ENCODE measurements at regions not wholly inside any gene's neighbourhood (a gene's known extent, or its start where the extent isn't known, plus 50 kb on each side); places are given as distances from the start of the nearest gene placed in this dataset.
"Not testable (repeated sequence)": the region's sequence is repeated elsewhere in the genome, so short reads cannot be mapped to it uniquely, and the experiment has no call there.

- not testable (repeated sequence) for DNase-seq (ENCODE audit: low spot score)
Observed at GRCh38 chr10:46749003-46749402, 162.2 kb upstream of the PTPN20 start.

DNA sequence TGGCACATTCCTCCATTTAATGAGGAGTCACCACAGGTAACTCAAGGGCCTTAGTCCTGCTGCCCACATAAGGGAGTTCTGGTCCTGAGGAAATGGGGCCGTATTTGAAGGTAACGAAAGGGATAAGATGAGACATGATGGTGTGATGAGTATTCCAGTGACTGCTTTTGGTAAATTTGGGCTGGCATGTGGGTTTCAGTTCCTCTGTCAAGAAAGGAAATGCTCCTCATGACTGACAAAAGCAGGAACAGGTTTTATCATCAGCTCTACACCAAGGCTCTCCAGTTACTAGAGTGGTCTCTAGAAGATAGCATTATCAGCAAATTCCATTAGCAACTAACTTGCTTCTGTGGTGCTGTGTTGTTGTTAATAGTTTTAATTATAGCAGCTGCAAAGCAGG, 161.8 kb upstream of the PTPN20 start:
- DNase-seq (ENCODE audit: low spot score): not testable (repeated sequence)

- not testable (repeated sequence) for DNase-seq (ENCODE audit: low spot score)
Observed at GRCh38 chr10:46753763-46754162, 157.5 kb upstream of the PTPN20 start.

DNA sequence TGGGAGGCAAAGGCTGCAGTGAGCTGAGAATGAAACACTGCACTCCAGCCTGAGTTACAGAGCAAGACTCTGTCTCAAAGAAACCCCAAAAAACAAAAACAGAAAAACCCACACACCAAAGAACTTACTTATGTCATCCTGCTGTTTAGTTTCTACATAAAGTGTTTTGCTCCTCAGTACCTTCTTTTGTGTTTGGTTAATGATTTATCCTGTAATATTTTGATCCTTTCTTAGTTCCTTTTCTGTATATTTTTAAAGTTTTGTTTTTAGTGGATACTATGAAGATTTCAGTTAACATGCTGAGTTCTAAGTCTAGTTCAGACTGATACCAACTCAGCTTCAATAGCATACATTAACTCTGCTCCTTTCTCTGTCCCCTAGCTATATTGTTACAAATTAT, 149.8 kb upstream of the PTPN20 start:
- DNase-seq (ENCODE audit: low spot score): not testable (repeated sequence)

DNA sequence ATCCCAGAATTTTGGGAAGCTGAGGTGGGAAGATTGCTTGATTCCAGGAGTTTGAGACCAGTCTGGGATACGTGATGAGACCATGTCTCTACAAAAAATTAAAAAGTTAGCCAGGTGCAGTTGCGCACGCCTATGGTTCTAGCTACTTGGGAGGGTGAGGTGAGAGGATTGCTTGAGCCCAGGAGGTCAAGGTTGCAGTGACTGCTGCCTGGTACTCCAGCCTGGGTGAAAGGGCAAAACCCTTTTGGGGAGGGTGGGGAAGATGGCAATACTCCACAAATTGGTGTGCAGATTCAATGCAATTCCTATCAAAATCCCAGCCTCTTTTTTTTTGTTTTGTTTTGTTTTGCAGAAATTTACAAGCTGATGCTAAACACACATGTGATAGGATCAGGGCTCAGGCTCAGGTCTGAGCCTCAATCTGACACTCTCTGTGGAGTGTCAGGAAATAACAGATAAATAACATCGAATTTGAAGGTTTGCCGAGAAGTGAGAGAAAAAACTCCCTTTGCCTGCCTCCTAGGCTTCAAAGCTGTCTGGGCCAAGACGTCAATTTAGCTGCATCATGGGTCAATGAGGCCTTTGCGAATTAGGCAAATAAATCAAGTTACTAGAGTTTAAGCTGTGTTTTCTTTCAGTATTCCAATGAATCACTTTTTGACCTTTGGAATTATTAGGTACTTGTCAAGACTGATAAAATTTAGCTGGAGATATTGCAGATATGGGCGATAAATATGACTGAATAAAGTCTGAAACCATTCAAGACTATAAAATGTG, 142.5 kb upstream of the PTPN20 start:
- DNase-seq (ENCODE audit: low spot score): not testable (repeated sequence)

DNA sequence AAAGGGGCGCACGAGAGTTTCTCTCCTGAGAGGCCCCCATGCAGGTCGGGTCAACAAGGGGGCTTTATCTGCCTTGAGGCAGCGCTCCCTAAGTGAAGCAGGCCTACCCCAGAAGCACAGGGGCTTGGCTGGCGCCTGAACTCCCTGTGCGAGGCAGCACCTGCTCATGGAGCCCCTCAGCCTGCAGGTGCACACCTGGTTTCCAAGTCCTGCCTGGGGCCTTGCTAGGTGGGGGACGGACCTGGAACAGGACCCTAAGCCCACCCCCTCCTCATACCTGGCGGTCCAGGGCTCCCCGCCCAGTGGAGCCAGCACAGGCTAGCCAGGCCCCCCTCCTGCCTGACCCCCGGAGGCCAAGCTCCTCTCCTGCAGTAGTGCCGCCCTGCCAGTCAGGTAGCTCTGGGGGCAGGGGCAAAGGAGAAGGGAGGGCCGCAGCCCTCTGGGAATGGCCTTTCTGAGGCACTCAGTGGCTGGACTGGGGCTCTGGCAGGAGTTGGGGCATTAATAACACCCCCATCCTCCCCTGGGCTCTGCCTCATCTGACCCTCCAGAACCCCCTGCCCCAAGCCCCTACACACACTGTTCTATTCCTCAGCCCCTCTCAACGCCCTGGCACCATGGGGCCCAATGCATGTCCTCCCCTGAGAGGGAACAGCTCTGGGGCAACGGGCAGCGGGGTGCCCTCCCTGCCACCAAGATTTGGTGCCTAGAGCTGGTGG, 137.9 kb upstream of the PTPN20 start:
- not testable (repeated sequence) for DNase-seq (ENCODE audit: low spot score)

GRCh38 chr10:46773897-46774236, 137.4 kb upstream of the PTPN20 start:
- DNase-seq (ENCODE audit: low spot score): not testable (repeated sequence)

DNA sequence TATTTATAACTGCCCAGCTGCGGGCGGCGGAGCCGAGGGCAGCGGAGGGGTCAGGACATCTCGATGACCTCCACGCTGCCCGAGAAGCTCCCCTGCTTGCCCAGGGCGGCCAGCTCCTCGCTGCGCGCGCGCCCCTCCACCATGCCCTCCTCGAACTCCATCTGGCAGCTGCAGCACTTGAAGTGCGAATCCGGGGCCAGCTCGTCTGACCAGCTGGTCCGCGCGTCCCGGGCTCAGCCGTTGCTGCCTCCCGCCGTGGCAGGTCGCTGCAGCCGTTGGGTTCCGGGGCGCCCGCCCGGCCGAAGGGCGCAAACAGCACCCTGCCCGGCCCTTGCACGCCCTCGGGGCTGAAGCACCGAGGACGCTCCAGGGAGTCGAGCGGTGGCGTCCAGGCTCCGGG, 136.9 kb upstream of the PTPN20 start:
- not testable (repeated sequence) for DNase-seq (ENCODE audit: low spot score)

DNA sequence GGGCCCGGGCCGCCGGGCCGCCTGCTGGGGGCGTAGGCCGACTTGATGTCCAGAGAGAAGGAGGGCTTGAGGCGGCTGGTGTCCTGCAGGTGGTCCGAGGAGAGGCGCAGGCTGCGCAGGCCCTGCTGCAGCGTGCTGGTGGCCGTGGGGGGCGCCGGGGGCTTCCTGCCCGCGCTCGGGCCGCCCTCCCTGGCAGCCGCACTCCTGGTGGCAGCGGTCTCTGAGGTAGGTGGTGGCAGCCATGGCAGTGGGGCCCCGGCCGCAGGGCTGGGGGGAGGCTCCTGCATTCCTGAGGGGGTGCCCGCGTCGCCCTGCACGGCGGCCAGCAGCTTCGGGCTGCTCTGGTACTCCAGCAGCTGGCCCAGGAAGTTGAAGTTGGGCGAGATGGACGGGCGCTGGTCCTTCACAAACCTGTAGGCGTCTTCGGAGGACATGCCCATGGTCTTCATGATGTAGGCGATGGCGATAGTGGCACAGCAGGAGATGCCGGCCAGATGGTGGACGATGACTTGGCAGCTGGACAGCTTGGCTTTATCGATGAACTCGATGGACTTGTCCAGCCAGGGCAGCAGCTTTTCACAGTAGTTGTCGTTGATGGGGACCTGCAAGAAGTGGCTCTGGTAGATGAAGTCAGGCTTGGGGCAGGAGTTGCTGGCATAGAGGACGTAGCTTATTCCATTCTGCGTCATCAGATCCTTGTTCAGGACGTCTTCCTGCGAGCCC, 136.1 kb upstream of the PTPN20 start:
- DNase-seq (ENCODE audit: low spot score): not testable (repeated sequence)

- DNase-seq (ENCODE audit: low spot score): not testable (repeated sequence)
Observed at GRCh38 chr10:46775668-46776059, 135.6 kb upstream of the PTPN20 start.

DNA sequence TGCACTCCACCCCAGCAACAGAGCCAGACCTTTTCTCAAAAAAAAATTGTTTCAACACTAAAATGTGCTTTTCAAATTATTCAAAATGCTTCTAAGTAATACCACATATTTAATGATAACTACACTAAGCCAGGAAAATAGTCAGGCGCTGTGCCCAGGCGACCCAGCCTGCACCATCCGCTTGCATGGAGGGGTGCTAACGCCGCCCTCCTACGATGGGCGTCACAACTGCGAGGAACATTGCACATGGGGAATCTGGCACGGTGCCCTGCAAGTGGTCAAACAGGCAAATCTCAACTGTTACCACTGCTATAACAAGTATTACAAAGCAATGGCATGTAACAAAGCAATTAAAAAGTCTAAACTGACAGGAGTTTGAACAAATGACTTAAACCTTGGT, 131.7 kb upstream of the PTPN20 start:
- not testable (repeated sequence) for DNase-seq (ENCODE audit: low spot score)

GRCh38 chr10:46780164-46780563, 131.1 kb upstream of the PTPN20 start:
- DNase-seq (ENCODE audit: low spot score): not testable (repeated sequence)

- DNase-seq (ENCODE audit: low spot score): not testable (repeated sequence)
Observed at GRCh38 chr10:46781001-46781400, 130.2 kb upstream of the PTPN20 start.

DNA sequence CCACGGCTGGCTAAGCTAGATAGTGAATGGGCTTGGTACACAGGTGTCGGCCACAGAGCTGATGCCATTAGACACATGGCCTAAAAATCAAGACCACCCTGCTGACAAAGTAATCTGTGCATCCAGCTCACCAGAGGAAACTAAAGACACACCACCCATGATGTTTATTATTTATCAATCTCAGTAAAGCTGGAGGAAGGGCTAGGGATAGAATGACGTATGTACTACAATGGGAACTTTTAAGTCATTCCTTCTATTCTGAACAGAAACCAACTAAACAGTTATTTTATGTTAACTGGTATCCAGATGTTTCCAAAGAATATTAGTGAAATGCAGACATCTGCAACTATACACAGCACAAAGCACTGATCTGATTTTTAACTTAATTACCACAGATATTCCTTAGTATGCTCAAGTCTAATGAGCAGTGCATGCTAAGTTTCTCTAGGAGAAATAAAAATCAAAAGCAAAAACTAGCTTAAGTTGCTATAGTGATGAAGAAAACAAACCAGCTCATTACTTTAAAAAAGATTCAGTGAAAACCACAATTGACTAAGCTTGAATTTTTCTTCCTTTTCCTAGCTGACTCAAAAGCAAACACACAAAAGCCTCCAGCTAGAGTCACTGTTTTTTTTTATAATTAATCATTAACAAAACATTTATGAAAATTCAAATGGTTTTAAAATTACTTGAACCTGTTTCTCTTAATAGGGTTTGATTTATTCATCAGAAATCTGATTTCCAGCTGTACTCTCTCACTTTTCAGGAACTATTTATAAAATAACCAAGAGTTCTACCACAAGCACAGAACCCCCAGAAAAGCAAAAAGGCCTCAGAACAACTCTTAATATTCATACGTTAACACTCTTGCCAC, 129.0 kb upstream of the PTPN20 start:
- DNase-seq (ENCODE audit: low spot score): peak; percentile 1

GRCh38 chr10:46784665-46785064, 126.6 kb upstream of the PTPN20 start:
- DNase-seq (ENCODE audit: low spot score): not testable (repeated sequence)

GRCh38 chr10:46786125-46786517, 125.1 kb upstream of the PTPN20 start:
- DNase-seq (ENCODE audit: low spot score): not testable (repeated sequence)

DNA sequence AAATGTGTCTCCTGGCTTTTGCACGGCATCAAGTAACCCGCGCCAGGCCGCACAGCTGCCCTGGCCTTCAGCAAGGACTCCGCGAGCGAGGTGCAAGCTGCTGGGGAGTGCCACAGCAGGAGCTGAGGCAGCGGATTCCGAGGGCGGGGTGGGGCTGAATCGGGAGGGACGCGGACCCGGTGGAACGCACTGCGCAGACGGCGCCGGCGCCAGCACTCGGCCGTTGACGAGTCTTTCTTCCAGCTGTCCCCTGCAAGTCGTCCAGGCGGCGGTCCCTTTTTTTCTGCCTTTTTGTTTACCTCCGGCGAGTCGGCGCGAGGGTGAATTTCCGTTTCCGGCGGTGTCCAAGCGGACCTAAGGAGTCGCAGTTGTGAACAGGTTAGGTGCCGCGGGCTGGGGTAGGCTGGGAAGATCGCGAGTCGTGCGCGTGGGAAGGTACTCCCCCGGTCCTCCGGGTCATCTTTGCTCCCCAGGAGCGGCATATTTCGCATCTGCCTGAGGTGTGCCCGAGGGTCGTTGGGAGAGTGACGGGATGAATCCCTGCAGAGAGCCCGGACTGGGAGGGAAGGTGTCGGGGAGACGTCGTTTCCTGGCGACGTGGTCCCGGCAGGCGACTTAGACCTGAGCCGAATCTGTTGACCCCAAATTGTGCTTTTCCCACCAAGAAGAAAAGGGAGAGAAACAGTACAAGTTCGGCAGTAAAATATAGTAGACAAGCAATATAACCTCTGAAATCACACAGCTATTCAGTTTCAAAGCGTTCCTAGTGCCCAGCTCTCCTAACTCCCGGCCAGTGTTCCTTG, 124.5 kb upstream of the PTPN20 start:
- DNase-seq (ENCODE audit: low spot score): peak; percentile 17

DNA sequence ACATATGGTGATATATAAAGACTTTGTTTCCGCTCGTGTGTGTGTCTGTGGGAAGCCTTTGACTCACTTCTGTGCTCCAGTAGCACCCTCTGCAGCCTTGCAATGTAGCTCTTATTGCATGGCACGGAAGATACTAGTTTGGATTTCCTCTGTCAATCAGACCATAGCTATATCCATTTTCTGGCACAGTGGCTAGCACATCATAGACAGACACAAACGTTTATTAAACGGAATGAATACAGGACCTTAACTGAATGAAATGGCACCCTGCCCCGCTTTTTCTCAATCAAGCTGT, 124.0 kb upstream of the PTPN20 start:
- peak; percentile 48 for DNase-seq (ENCODE audit: low spot score)

DNA sequence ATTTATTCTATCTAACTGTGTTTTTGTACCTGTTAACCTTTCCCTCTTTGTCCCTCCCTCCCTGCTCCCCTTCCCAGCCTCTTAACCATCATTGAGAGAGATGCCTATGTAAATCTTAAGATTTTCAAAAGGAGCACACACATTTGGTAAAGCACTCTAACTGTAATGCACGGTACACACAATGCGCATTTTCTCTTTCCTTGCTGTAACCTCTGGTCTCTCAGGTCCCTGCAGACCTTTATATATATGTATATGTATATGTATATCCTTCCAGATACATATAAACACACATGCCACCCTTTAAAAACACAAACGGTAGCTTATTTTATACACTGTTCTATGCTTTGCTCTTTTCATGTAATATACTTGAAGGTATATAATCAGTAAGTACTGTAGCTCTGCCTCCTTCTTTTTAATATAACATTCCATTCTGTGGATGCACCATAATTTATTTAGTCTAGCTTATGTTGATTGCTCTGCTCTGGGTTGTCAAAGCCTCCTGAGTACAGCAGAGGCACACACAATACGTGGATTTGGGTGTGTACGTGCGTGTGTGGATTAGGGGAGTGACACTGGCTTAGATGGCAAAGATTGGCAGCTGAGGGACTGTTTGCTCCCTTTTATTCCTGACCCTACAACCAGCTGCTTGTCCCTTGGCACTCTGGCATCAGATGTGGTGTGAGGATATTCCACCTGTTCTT, 118.4 kb upstream of the PTPN20 start:
- not testable (repeated sequence) for DNase-seq (ENCODE audit: low spot score)

DNA sequence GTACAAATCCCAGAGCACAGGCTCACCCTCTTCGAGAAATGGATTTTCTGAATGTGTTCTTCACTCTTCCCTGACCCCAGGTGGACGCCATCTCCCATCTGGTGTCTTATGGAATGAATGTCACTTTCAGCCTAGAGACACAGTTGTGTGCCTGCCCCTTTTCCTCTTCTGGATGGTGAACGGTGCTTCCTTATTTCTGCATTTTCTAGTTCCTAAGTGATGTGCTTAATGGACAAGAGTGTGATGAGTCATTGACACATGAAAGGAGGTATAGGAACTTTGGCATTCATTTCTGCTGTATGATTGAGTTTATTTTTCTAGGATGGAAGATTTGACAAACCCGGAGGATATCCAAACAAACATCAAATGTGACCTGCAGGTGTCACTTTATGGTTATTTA, 114.9 kb upstream of the PTPN20 start:
- not testable (repeated sequence) for DNase-seq (ENCODE audit: low spot score)

Data from AG08395 (cell line).